ENCODE measurements at regions not wholly inside any gene's neighbourhood (a gene's known extent, or its start where the extent isn't known, plus 50 kb on each side); places are given as distances from the start of the nearest gene placed in this dataset.

- WGBS, 2 donors, result 48 to 70% methylated on average over 2 of the region's 2 CpGs
- intact Hi-C loops (cut with DNase I), result no loop called here
- Histone ChIP-seq H3K4me1 (peaks cover 0 to 10% (median 0%) of the 10 kb centered on the region in 4 donors), H3K4me3 (no peak overlapping the region), H3K27ac (no peak overlapping the region), H3K9me3 (no peaks in the 10 kb centered on the region), H3K36me3 (no peaks in the 10 kb centered on the region), H3K27me3 (no peaks in the 10 kb centered on the region)
- DNase-seq, result no peak
- TF ChIP-seq CTCF (IDR thresholded peaks at IDR 0.05) (no peak), POLR2AphosphoS5 (IDR thresholded peaks at IDR 0.05) (no peak), POLR2A (IDR thresholded peaks at IDR 0.05) (no peak), EP300 (IDR thresholded peaks at IDR 0.05) (no peak)
These were observed 726.4 kb upstream of the GRAMD2B start for GRCh38 chr5:125696762-125697161.

GRCh38 chr5:125698420-125698819 is 724.8 kb upstream of the GRAMD2B start:
- Histone ChIP-seq H3K4me1 (peaks cover 0 to 10% (median 0%) of the 10 kb centered on the region in 4 donors), H3K4me3 (no peak overlapping the region), H3K36me3 (no peaks in the 10 kb centered on the region), H3K27ac (no peak overlapping the region), H3K27me3 (no peaks in the 10 kb centered on the region), H3K9me3 (no peaks in the 10 kb centered on the region)
- no peak for TF ChIP-seq EP300 (IDR thresholded peaks at IDR 0.05)
- WGBS, 2 donors, result 19 to 37% methylated on average over 1 of the region's 1 CpG
- intact Hi-C loops (cut with DNase I), result no loop called here
- no peak for DNase-seq

DNA sequence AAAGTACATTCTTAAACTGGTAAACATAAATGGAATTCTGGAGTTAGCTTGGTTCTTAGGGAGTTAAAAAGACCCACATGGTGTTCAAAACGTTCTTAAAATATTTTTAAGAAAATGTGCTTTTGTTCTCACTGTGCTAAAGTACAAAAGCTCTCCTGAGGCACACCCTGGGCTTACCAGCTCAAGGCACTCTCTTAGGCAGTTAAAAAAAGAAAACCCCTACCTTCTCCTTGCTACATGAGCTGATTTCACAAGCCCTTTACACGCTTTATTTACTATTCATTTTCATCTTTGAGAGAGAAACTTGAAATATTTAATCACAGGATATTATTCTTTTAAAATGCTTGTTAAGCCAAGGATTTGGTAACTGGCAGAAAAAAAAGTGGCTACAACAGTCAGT is 723.3 kb upstream of the GRAMD2B start:
- Histone ChIP-seq H3K9me3 (no peaks in the 10 kb centered on the region), H3K36me3 (no peaks in the 10 kb centered on the region), H3K27ac (no peak overlapping the region), H3K4me1 (peaks cover 0 to 10% (median 0%) of the 10 kb centered on the region in 4 donors), H3K27me3 (no peaks in the 10 kb centered on the region), H3K4me3 (no peak overlapping the region)
- 5 to 37% methylated on average over 2 of the region's 2 CpGs for WGBS, 2 donors
- intact Hi-C loops (cut with DNase I), result no loop called here
- no peak for TF ChIP-seq POLR2AphosphoS5 (IDR thresholded peaks at IDR 0.05)
- no peak for TF ChIP-seq EP300 (IDR thresholded peaks at IDR 0.05)
- no peak for TF ChIP-seq CTCF (IDR thresholded peaks at IDR 0.05)
- no peak for TF ChIP-seq POLR2A (IDR thresholded peaks at IDR 0.05)
- no peak for DNase-seq

- TF ChIP-seq POLR2A (IDR thresholded peaks at IDR 0.05), result no peak
- no peak for TF ChIP-seq POLR2AphosphoS5 (IDR thresholded peaks at IDR 0.05)
- no peak for TF ChIP-seq CTCF (IDR thresholded peaks at IDR 0.05)
- TF ChIP-seq EP300 (IDR thresholded peaks at IDR 0.05), result no peak
- Histone ChIP-seq H3K27ac (no peak overlapping the region), H3K27me3 (no peaks in the 10 kb centered on the region), H3K9me3 (no peaks in the 10 kb centered on the region), H3K4me3 (no peak overlapping the region), H3K4me1 (peaks cover 0 to 10% (median 0%) of the 10 kb centered on the region in 4 donors), H3K36me3 (no peaks in the 10 kb centered on the region)
- intact Hi-C loops (cut with DNase I), result no loop called here
- 5 to 38% methylated on average over 8 of the region's 8 CpGs for WGBS, 2 donors
- no peak for DNase-seq
These were observed 722.8 kb upstream of the GRAMD2B start for GRCh38 chr5:125700380-125700861.

DNA sequence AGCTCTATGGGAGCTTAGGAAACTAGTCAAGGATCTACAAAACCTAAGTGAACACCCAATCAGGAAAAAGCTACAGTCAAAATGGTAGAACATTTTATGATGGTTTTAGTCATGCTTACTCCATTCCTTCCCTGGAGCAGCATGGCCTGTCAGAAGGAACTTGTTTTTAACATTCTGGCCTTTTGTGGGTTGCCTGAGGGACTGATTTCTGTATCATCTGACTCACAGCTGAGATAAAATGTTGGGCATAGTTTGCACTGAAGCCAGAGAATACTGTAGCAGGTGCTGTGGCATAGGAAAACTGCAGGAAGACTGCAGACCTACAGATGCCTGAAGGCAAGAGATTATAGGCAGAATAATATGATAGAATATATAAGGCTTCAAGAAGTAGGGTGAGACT is 719.6 kb upstream of the GRAMD2B start:
- Histone ChIP-seq H3K4me1 (peaks cover 0 to 10% (median 0%) of the 10 kb centered on the region in 4 donors), H3K27ac (no peak overlapping the region), H3K4me3 (no peak overlapping the region), H3K27me3 (no peaks in the 10 kb centered on the region), H3K36me3 (no peaks in the 10 kb centered on the region), H3K9me3 (no peaks in the 10 kb centered on the region)
- no peak for DNase-seq
- intact Hi-C loops (cut with DNase I), result no loop called here
- TF ChIP-seq POLR2AphosphoS5 (IDR thresholded peaks at IDR 0.05), result no peak
- no peak for TF ChIP-seq CTCF (IDR thresholded peaks at IDR 0.05)
- TF ChIP-seq POLR2A (IDR thresholded peaks at IDR 0.05), result no peak
- TF ChIP-seq EP300 (IDR thresholded peaks at IDR 0.05), result no peak

All from sigmoid colon (tissue), 6 donors.